Skeletal muscle satellite cell (primary cell): ENCODE measurements at regions not wholly inside any gene's neighbourhood (a gene's known extent, or its start where the extent isn't known, plus 50 kb on each side); places are given as distances from the start of the nearest gene placed in this dataset.

ENCODE experiments used
- H3K27me3 ChIP-seq: 2 replicates; pipeline ENCODE4 v1.7.0; 2013; ENCODE audit warnings: low read length; ENCODE audit not compliant: control insufficient read depth, insufficient read depth
- H3K36me3 ChIP-seq: 2 replicates; pipeline ENCODE4 v1.7.0; 2013; ENCODE audit warnings: mild to moderate bottlenecking, control low read depth, low read length; ENCODE audit not compliant: insufficient read depth
- H3K4me1 ChIP-seq: 2 replicates; pipeline ENCODE4 v1.7.0; 2013; ENCODE audit warnings: low read length; ENCODE audit not compliant: control insufficient read depth, insufficient read depth
- H3K4me2 ChIP-seq: 2 replicates; pipeline ENCODE4 v1.7.0; 2013; ENCODE audit warnings: mild to moderate bottlenecking, low read length
- H3K4me3 ChIP-seq: 2 replicates; pipeline ENCODE4 v1.7.0; 2013; ENCODE audit warnings: low read length
- H3K9ac ChIP-seq: 2 replicates; pipeline ENCODE4 v1.7.0; 2013; ENCODE audit warnings: mild to moderate bottlenecking, low read depth, low read length, moderate library complexity
- H3K9me3 ChIP-seq: replicated peaks from 2 replicates; pipeline ENCODE4 v1.7.0; 2013; ENCODE audit warnings: mild to moderate bottlenecking, control low read depth, low read length

- Histone ChIP-seq H3K9ac (no peak overlapping the region), H3K27me3 (no peaks in the 10 kb centered on the region), H3K36me3 (no peaks in the 10 kb centered on the region), H3K4me1 (peaks cover 11% of the 10 kb centered on the region), H3K9me3 (no peaks in the 10 kb centered on the region), H3K4me3 (no peak overlapping the region), H3K4me2 (no peak overlapping the region)
These were observed 678.2 kb upstream of the FAM241A start for GRCh38 chr4:111466811-111467604.

- Histone ChIP-seq H3K36me3 (no peaks in the 10 kb centered on the region), H3K9ac (no peak overlapping the region), H3K4me3 (no peak overlapping the region), H3K4me2 (no peak overlapping the region), H3K4me1 (peaks cover 5% of the 10 kb centered on the region), H3K27me3 (no peaks in the 10 kb centered on the region), H3K9me3 (no peaks in the 10 kb centered on the region)
These were observed 670.3 kb upstream of the FAM241A start for GRCh38 chr4:111475001-111475400.

GRCh38 chr4:111475666-111476065 lies 669.6 kb upstream of the FAM241A start:
- H3K9me3 ChIP-seq = no peaks in the 10 kb centered on the region
- peaks cover 5% of the 10 kb centered on the region for H3K4me1 ChIP-seq
- H3K4me2 ChIP-seq = no peak overlapping the region
- H3K27me3 ChIP-seq = no peaks in the 10 kb centered on the region
- no peak overlapping the region for H3K4me3 ChIP-seq
- no peak overlapping the region for H3K9ac ChIP-seq
- H3K36me3 ChIP-seq = no peaks in the 10 kb centered on the region

GRCh38 chr4:111480510-111480909 lies 664.7 kb upstream of the FAM241A start:
- Histone ChIP-seq H3K4me3 (no peak overlapping the region), H3K4me1 (peaks cover 4% of the 10 kb centered on the region), H3K4me2 (no peak overlapping the region), H3K27me3 (no peaks in the 10 kb centered on the region), H3K9ac (no peak overlapping the region), H3K36me3 (no peaks in the 10 kb centered on the region), H3K9me3 (no peaks in the 10 kb centered on the region)

DNA sequence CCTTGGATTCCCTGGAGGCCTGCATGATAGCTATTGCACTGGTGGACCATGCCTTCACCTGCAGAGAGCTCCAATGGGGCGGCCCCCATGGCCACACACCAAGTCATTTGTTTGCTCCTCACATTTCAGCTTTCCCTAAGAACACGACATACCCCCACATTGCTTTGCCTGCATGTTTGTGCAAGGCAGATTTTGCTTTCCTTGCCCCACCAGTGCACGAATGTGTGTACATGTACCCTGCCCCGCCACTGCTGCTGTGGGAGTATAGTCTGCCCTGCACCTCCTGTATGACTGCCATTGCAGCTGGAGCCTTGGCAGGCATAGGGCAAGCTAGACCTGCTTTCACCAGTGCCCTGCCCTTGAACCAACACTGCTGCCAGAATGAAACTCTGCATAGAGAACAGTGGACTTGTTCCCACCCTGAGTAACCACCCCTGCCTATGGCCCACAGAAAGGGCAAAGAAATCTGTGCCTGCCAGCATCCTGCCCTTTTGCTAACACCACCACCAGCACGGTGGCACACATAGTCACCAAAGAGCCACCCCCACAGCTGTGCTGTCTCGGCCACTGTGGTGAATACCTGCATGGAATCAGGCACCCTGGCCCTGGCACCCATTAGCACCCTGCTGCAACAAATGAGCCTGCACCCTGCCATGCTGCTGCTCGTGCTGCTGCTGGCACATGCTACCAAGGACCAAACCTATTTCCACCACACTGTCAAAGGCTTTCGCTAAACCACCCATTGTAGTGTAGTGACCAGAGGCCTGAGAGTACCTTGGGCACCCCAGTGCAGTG lies 661.7 kb upstream of the FAM241A start:
- H3K36me3 ChIP-seq = no peaks in the 10 kb centered on the region
- H3K4me1 ChIP-seq = no peaks in the 10 kb centered on the region
- H3K9me3 ChIP-seq = no peaks in the 10 kb centered on the region
- H3K9ac ChIP-seq = no peak overlapping the region
- H3K27me3 ChIP-seq = no peaks in the 10 kb centered on the region
- H3K4me2 ChIP-seq = no peak overlapping the region
- H3K4me3 ChIP-seq = no peak overlapping the region

- Histone ChIP-seq H3K9ac (no peak overlapping the region), H3K9me3 (no peaks in the 10 kb centered on the region), H3K4me2 (no peak overlapping the region), H3K36me3 (no peaks in the 10 kb centered on the region), H3K27me3 (no peaks in the 10 kb centered on the region), H3K4me3 (no peak overlapping the region), H3K4me1 (peaks cover 8% of the 10 kb centered on the region)
These were observed 652.8 kb upstream of the FAM241A start for GRCh38 chr4:111492496-111492895.

DNA sequence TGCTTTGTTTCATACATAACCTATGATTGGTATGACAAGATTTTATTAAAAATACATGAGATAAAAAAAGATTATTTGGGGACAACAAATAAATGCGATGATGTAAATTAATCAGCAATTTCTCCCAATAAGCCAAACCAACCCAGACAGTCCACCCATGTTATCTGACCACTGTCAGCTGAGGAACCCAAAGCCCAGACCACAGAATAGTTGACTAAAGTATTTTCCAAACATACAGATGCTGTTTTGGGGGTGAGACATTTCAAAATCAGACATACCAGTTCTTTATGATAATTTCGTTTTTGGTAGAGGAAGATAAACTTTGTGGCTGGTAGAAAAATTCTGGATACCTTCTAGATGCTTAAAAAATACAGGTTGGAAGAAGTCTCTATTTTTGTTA lies 650.8 kb upstream of the FAM241A start:
- H3K9ac ChIP-seq = peak overlapping the region; percentile 7
- H3K36me3 ChIP-seq = no peaks in the 10 kb centered on the region
- peaks cover 8% of the 10 kb centered on the region for H3K4me1 ChIP-seq
- H3K4me3 ChIP-seq = no peak overlapping the region
- no peaks in the 10 kb centered on the region for H3K27me3 ChIP-seq
- H3K9me3 ChIP-seq = no peaks in the 10 kb centered on the region
- H3K4me2 ChIP-seq = peak overlapping the region; percentile 35

GRCh38 chr4:111494971-111495370 lies 650.3 kb upstream of the FAM241A start:
- H3K4me2 ChIP-seq = peak overlapping the region; percentile 35
- peak overlapping the region; percentile 7 for H3K9ac ChIP-seq
- no peak overlapping the region for H3K4me3 ChIP-seq
- H3K4me1 ChIP-seq = peaks cover 8% of the 10 kb centered on the region
- no peaks in the 10 kb centered on the region for H3K36me3 ChIP-seq
- no peaks in the 10 kb centered on the region for H3K9me3 ChIP-seq
- no peaks in the 10 kb centered on the region for H3K27me3 ChIP-seq

- Histone ChIP-seq H3K36me3 (no peaks in the 10 kb centered on the region), H3K27me3 (no peaks in the 10 kb centered on the region), H3K9ac (no peak overlapping the region)
These were observed 646.0 kb upstream of the FAM241A start for GRCh38 chr4:111499291-111499690.

DNA sequence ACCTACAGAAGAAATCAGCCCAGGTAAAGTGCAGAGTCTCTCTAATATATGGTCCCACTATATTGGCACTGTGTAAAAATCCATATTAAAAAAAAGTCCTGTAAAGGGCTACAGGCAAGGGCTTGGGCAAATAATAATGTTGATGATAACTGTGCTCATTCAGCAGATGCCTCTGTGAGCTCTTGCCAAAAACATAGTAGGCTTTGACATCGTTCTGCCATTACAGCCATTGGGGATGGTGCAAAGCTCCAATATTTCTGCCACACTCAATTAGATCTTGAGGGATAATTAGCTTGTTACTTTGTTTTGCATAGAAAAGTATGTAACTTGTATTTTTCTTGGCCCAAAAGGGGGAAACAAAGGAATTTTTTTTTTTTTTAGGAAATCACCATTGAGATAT lies 645.5 kb upstream of the FAM241A start:
- H3K4me2 ChIP-seq = no peak overlapping the region
- no peaks in the 10 kb centered on the region for H3K9me3 ChIP-seq
- H3K27me3 ChIP-seq = no peaks in the 10 kb centered on the region
- H3K4me3 ChIP-seq = no peak overlapping the region
- no peaks in the 10 kb centered on the region for H3K36me3 ChIP-seq
- no peak overlapping the region for H3K9ac ChIP-seq
- H3K4me1 ChIP-seq = peaks cover 4% of the 10 kb centered on the region

More at GRCh38 chr4:111499291-111499690, 646.0 kb upstream of the FAM241A start:
- H3K9me3 ChIP-seq = no peaks in the 10 kb centered on the region
- no peak overlapping the region for H3K4me2 ChIP-seq
- H3K4me3 ChIP-seq = no peak overlapping the region
- peaks cover 8% of the 10 kb centered on the region for H3K4me1 ChIP-seq

DNA sequence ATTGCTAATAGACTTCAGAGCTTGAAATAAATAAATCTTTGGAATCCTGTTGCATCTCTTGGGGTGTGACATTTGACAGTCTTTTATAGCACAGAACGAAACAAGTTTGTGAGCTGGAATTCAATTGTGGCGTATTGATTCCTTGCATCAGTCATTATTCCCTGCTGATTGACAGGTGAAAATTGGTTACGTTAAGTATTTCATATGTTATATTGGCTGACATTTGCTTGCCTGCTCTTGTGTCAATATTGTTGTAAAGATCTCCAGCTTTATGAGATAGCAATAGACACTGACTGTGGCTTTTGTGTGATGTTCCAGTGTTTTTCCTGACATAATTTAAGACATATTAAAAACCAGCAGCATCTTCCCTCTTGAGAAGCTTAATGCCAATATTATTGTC lies 644.4 kb upstream of the FAM241A start:
- no peaks in the 10 kb centered on the region for H3K4me1 ChIP-seq
- H3K27me3 ChIP-seq = no peaks in the 10 kb centered on the region
- no peaks in the 10 kb centered on the region for H3K36me3 ChIP-seq
- no peaks in the 10 kb centered on the region for H3K9me3 ChIP-seq
- H3K9ac ChIP-seq = no peak overlapping the region
- H3K4me2 ChIP-seq = no peak overlapping the region
- no peak overlapping the region for H3K4me3 ChIP-seq
